ENCODE measurements at regions not wholly inside any gene's neighbourhood (a gene's known extent, or its start where the extent isn't known, plus 50 kb on each side); places are given as distances from the start of the nearest gene placed in this dataset.

- no peak for DNase-seq
These were observed 81.4 kb upstream of the DUSP22 start for GRCh38 chr6:210778-211374.

GRCh38 chr6:211871-212497 lies 80.3 kb upstream of the DUSP22 start:
- DNase-seq: no peak

GRCh38 chr6:213284-213683 lies 79.0 kb upstream of the DUSP22 start:
- no peak for DNase-seq

GRCh38 chr6:214428-214827 lies 77.9 kb upstream of the DUSP22 start:
- no peak for DNase-seq

GRCh38 chr6:215335-216034 lies 76.8 kb upstream of the DUSP22 start:
- peak; percentile 32 for DNase-seq

- no peak for DNase-seq
These were observed 75.1 kb upstream of the DUSP22 start for GRCh38 chr6:217048-217659.

GRCh38 chr6:218153-219018 lies 73.9 kb upstream of the DUSP22 start:
- no peak for DNase-seq

- DNase-seq: no peak
These were observed 73.2 kb upstream of the DUSP22 start for GRCh38 chr6:219019-219570.

GRCh38 chr6:219641-220198 lies 72.6 kb upstream of the DUSP22 start:
- DNase-seq: peak; percentile 61

GRCh38 chr6:220312-220711 lies 72.0 kb upstream of the DUSP22 start:
- DNase-seq: no peak

GRCh38 chr6:220721-221475 lies 71.4 kb upstream of the DUSP22 start:
- DNase-seq: no peak

- peak; percentile 74 for DNase-seq
These were observed 70.5 kb upstream of the DUSP22 start for GRCh38 chr6:221531-222349.

GRCh38 chr6:222468-222867 lies 69.8 kb upstream of the DUSP22 start:
- DNase-seq: no peak

- no peak for DNase-seq
These were observed 69.2 kb upstream of the DUSP22 start for GRCh38 chr6:223136-223535.

- DNase-seq: peak; percentile 52
These were observed 68.5 kb upstream of the DUSP22 start for GRCh38 chr6:223763-224162.

GRCh38 chr6:224350-224749 lies 67.9 kb upstream of the DUSP22 start:
- DNase-seq: no peak

- no peak for DNase-seq
These were observed 67.1 kb upstream of the DUSP22 start for GRCh38 chr6:225121-225721.

GRCh38 chr6:225907-226306 lies 66.4 kb upstream of the DUSP22 start:
- DNase-seq: no peak

GRCh38 chr6:226516-227073 lies 65.7 kb upstream of the DUSP22 start:
- DNase-seq: no peak

Measured in HCEC 1CT (cell line).